K562 (cell line): ENCODE measurements at regions not wholly inside any gene's neighbourhood (a gene's known extent, or its start where the extent isn't known, plus 50 kb on each side); places are given as distances from the start of the nearest gene placed in this dataset.

Experiments
- ATAC-seq: fragments of 200-7000 bp; cut with Tn5 transposase; 3 replicates; pipeline ENCODE4 v1.9.1; 2020; ENCODE audit warnings: moderate library complexity
- BruUV-seq: library from RNA; stranded (reverse); fragments of 400-500 nt; replicated peaks from 2 replicates; lab custom pipeline; 2021; lab: Mats Ljungman, UMichigan
- CTCF ChIA-PET: fragments of 300-600 bp; formaldehyde crosslinking; extraction: SDS; loops from one replicate; lab custom pipeline; 2021; ENCODE audit warnings: low intra/inter-chr PET ratio; lab: Yijun Ruan, JAX
- POLR2A ChIA-PET: fragments of 300-600, 350-650 bp; sonication (Branson Sonifier 250); formaldehyde crosslinking; extraction: SDS; loops from one replicate; lab custom pipeline; 2021; ENCODE audit warnings: antibody characterized with exemption, inconsistent platforms; lab: Yijun Ruan, JAX
- DNase-seq, 4 experiments: peaks; one replicate each; pipeline versions ENCODE4 v3.0.0 to v3.0.0-alpha.2; 2011 to 2018; ENCODE audit warnings: low spot score in 3 of 4, mixed read lengths in 3 of 4; ENCODE audit errors: extremely low read depth in 1 of 4
- FAIRE-seq: peaks from 2 replicates; lab custom pipeline; 2011; peaks lifted over from hg19 to GRCh38; lab: Jason Lieb, UNC
- H2AFZ ChIP-seq: 2 replicates; pipeline ENCODE4 v1.6.0; 2011; ENCODE audit warnings: low read depth, low read length, control low read depth, inconsistent platforms
- H3K27ac ChIP-seq: fragments of 200-600 bp; 3 replicates; pipeline ENCODE4 v1.8.0; 2011; ENCODE audit warnings: low read depth, mild to moderate bottlenecking, control low read depth, inconsistent platforms, low read length, moderate library complexity, mixed read lengths; ENCODE audit errors: extremely low read depth
- H3K27me3 ChIP-seq, 2 experiments: fragments of 300-600 bp in 1 of 2; 2 replicates in 1 of 2; 3 replicates in 1 of 2; pipeline versions ENCODE4 v1.6.0 to v1.8.0; 2011; ENCODE audit warnings: inconsistent platforms in 2 of 2, low read length in 2 of 2, mild to moderate bottlenecking in 1 of 2, mixed read lengths in 1 of 2, moderate library complexity in 1 of 2; ENCODE audit not compliant: control insufficient read depth in 2 of 2, insufficient read depth in 2 of 2
- H3K36me3 ChIP-seq: fragments of 300-600 bp; 3 replicates; pipeline ENCODE4 v1.8.0; 2011; ENCODE audit warnings: mild to moderate bottlenecking, low read length, inconsistent platforms; ENCODE audit not compliant: control insufficient read depth, insufficient read depth
- H3K4me1 ChIP-seq, 2 experiments: fragments of 200-600 bp in 1 of 2; replicated peaks in 1 of 2; 2 replicates in 1 of 2; 3 replicates in 1 of 2; pipeline versions ENCODE4 v1.5.1 to v1.8.0; 2011; ENCODE audit warnings: inconsistent platforms in 2 of 2, low read length in 2 of 2, mild to moderate bottlenecking in 1 of 2, mixed read lengths in 1 of 2, moderate library complexity in 1 of 2; ENCODE audit not compliant: control insufficient read depth in 2 of 2, insufficient read depth in 2 of 2
- H3K4me2 ChIP-seq: 2 replicates; pipeline ENCODE4 v1.6.1; 2011; ENCODE audit warnings: low read length, control low read depth, inconsistent platforms, mixed read lengths; ENCODE audit not compliant: insufficient read depth
- H3K4me3 ChIP-seq: fragments of 200-600 bp; sonication (generic), shearing (Covaris generic); 2 replicates; pipeline ENCODE4 v1.5.1; 2016; ENCODE audit warnings: control low read depth, inconsistent platforms
- H3K79me2 ChIP-seq: fragments of 200-600 bp; 3 replicates; pipeline ENCODE4 v1.8.0; 2011; ENCODE audit warnings: low read length, inconsistent platforms; ENCODE audit not compliant: control insufficient read depth, insufficient read depth
- H3K9ac ChIP-seq, 2 experiments: 2 replicates each; pipeline versions ENCODE4 v1.6.0 to v1.6.1; 2011; ENCODE audit warnings: low read depth in 2 of 2, low read length in 2 of 2, control low read depth in 1 of 2, inconsistent platforms in 1 of 2, mild to moderate bottlenecking in 1 of 2, mixed read lengths in 1 of 2; ENCODE audit not compliant: insufficient read depth in 1 of 2
- H3K9me1 ChIP-seq: one replicate; pipeline ENCODE4 v1.6.0; 2011; ENCODE audit warnings: inconsistent platforms, mild to moderate bottlenecking, low read length, moderate library complexity; ENCODE audit not compliant: control insufficient read depth, insufficient read depth
- H3K9me3 ChIP-seq: replicated peaks from 2 replicates; pipeline ENCODE4 v1.5.1; 2011; ENCODE audit warnings: low read depth, low read length, inconsistent platforms; ENCODE audit not compliant: control insufficient read depth, insufficient read depth
- H4K20me1 ChIP-seq: replicated peaks from 2 replicates; pipeline ENCODE4 v1.6.1; 2011; ENCODE audit warnings: low read length, inconsistent platforms, mixed read lengths; ENCODE audit not compliant: control insufficient read depth, insufficient read depth
- HNRNPL ChIP-seq: fragments of 200-400 bp; formaldehyde crosslinking; IDR thresholded peaks from 2 replicates; pipeline ENCODE4 v1.6.1; 2017; ENCODE audit warnings: low read depth, mild to moderate bottlenecking, low read length
- KDM1A ChIP-seq, 2 experiments: fragments of 450-650 bp; IDR thresholded peaks; 2 replicates each; pipeline ENCODE4 v1.6.1; 2016; ENCODE audit warnings: mild to moderate bottlenecking in 2 of 2
- NR2C2 ChIP-seq, 2 experiments: fragments of 200-800 bp in 1 of 2; sonication (Bioruptor generic) in 1 of 2; sonication (generic) in 1 of 2; formaldehyde crosslinking in 1 of 2; IDR thresholded peaks; 2 replicates each; pipeline versions ENCODE4 v1.6.1 to v1.8.0; 2016 to 2022; ENCODE audit warnings: mild to moderate bottlenecking in 1 of 2, missing compliant biosample characterization in 1 of 2, missing genetic modification characterization in 1 of 2, missing genetic modification reagents in 1 of 2
- SMARCA5 ChIP-seq: fragments of 450-650 bp; IDR thresholded peaks from 2 replicates; pipeline ENCODE4 v1.6.1; 2016
- STAT5B ChIP-seq: fragments of 250-450 bp; sonication (Bioruptor Pico); IDR thresholded peaks from 2 replicates; pipeline ENCODE4 v1.8.0; 2021; ENCODE audit warnings: mild to moderate bottlenecking, inconsistent platforms
- STAT6 ChIP-seq: sonication (generic); formaldehyde crosslinking; IDR thresholded peaks from 2 replicates; pipeline ENCODE4 v1.8.1; 2023; ENCODE audit warnings: mild to moderate bottlenecking, missing genetic modification reagents
- TCF7L2 ChIP-seq: fragments of 150-350 bp; IDR thresholded peaks from 2 replicates; pipeline ENCODE4 v1.6.1; 2016; ENCODE audit warnings: low read depth, mild to moderate bottlenecking, low read length, moderate library complexity
- ZBTB8A ChIP-seq: fragments of 450-650 bp; IDR thresholded peaks from 2 replicates; pipeline ENCODE4 v1.6.1; 2018; ENCODE audit warnings: mild to moderate bottlenecking, moderate library complexity; ENCODE audit not compliant: partially characterized antibody
- ZFP30 ChIP-seq: fragments of 250-450 bp; sonication (Bioruptor Pico); IDR thresholded peaks from 2 replicates; pipeline ENCODE4 v1.8.0; 2022; ENCODE audit warnings: moderate library complexity, mild to moderate bottlenecking, inconsistent platforms, borderline replicate concordance
- ZNF197 ChIP-seq: fragments of 200-800 bp; sonication (Bioruptor generic); IDR thresholded peaks from 2 replicates; pipeline ENCODE4 v1.6.1; 2016; ENCODE audit warnings: low read depth, missing genetic modification characterization, missing compliant biosample characterization
- WGBS: fragments of 100-300 bp; shearing (Covaris generic); methylation state at CpG from one replicate; pipeline ENCODE4 v1.1.6; 2016; ENCODE audit warnings: low coverage, mixed read lengths; ENCODE audit not compliant: insufficient coverage; ENCODE audit errors: missing lambda C conversion rate; 5-methylcytosine and 5-hydroxymethylcytosine counted together
- in situ Hi-C: fragments of 300-500 bp; cut with MboI; formaldehyde crosslinking; loops from 4 replicates; pipeline ENCODE4 v1.15.0; 2018; ENCODE audit warnings: inconsistent platforms, mixed read lengths
- intact Hi-C: fragments of 100-400 bp; cut with micrococcal nuclease; formaldehyde crosslinking; loops from 2 replicates; pipeline ENCODE4 v1.14.2; 2022
- TF ChIP-seq, protein P1 (sequence below), 2 experiments: fragments of 450-650 bp; conservative IDR thresholded peaks; 2 replicates each; pipeline ENCODE4 v1.6.1; 2017; ENCODE audit warnings: mild to moderate bottlenecking in 2 of 2, moderate library complexity in 2 of 2
- TF ChIP-seq, protein P2 (sequence below): fragments of 450-650 bp; IDR thresholded peaks from 2 replicates; pipeline ENCODE4 v1.6.1; 2016; ENCODE audit warnings: borderline replicate concordance

DNA sequence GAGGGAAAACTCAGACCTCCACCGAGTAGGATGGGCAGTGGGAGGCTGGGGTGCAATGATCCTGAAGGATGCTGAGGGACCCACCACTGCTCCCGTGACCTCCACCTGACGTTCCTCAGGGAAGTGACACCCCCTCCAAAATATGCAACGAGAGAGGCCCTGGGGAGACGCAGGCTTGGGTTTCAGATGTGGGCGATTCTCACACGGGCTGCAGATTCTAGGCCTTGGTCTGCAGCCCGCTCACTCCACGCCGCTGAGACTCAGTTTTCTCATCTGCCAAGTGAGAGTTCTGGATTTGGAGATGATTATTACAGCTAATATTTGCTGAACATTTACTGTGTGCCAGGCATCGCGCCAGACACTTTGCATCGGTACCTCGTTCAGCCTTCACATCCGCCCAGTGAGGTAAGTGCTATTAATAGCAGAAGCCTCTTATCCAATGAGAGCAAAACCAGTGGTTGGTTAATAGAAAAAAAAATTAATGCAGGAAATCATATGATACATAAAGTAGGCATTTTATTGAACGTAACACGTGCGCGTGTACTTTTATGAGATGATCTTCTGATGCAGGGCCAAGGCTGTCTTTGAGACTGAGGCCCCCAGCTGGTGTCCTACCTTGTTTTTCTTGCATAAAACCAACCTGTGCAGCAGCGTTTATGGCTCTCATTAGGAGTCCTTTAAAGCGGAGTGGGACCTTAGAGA, 102.0 kb upstream of the RUNX3 start (continued):
- no peak for TF ChIP-seq STAT5B (CRISPR knock-in tag)

DNA sequence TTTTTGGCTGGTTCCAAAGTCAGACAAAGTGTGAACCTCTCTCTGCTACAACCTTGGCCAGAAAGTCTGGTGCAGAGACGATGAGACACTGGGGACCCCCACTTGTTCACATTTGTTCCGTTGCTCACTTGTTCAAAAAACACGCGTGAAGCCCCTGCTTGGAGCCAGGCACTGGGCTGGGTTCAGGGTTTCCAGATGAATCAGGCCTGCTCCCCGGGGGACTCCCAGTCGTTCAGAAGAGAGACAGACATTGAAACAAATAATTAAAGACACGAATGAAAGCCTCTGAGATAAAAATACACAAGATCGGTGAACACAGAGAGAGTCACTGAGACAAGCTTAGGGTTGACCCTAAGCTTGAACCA, 101.5 kb upstream of the RUNX3 start:
- Histone ChIP-seq H3K27me3 (peaks cover 31 to 80% of the 10 kb centered on the region in 2 experiments), H2AFZ (no peak overlapping the region), H3K4me1 (peaks cover 0 to 9% of the 10 kb centered on the region in 2 experiments; a peak in 2 of 5 replicates), H3K9me3 (no peaks in the 10 kb centered on the region), H3K4me3 (no peak overlapping the region), H3K36me3 (no peaks in the 10 kb centered on the region), H3K79me2 (no peaks in the 10 kb centered on the region), H3K9me1 (no peaks in the 10 kb centered on the region), H4K20me1 (no peaks in the 10 kb centered on the region), H3K27ac (no peak overlapping the region), H3K4me2 (no peak overlapping the region), H3K9ac (no peak overlapping the region)
- ChIA-PET POLR2A (interaction anchor here (1.8 kb wide), 1 partner anchor 8 kb away, joined by 5 read pairs; no protein-coding TSS in a partner anchor), CTCF (no interaction called here)
- no peak for DNase-seq
- no peak for ATAC-seq
- no peak for FAIRE-seq
- in situ Hi-C loops (no loop called here), intact Hi-C loops (no loop called here)
- TF ChIP-seq STAT6 (CRISPR knock-in tag) = no peak
- TF ChIP-seq, protein P1, sequence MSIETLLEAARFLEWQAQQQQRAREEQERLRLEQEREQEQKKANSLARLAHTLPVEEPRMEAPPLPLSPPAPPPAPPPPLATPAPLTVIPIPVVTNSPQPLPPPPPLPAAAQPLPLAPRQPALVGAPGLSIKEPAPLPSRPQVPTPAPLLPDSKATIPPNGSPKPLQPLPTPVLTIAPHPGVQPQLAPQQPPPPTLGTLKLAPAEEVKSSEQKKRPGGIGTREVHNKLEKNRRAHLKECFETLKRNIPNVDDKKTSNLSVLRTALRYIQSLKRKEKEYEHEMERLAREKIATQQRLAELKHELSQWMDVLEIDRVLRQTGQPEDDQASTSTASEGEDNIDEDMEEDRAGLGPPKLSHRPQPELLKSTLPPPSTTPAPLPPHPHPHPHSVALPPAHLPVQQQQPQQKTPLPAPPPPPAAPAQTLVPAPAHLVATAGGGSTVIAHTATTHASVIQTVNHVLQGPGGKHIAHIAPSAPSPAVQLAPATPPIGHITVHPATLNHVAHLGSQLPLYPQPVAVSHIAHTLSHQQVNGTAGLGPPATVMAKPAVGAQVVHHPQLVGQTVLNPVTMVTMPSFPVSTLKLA (conservative IDR thresholded peaks at IDR 0.05) = no peak
- TF ChIP-seq NR2C2 (CRISPR knock-in tag; IDR thresholded peaks at IDR 0.05) = no peak
- no peak for TF ChIP-seq NR2C2 (tag; IDR thresholded peaks at IDR 0.05)
- TF ChIP-seq, protein P2, sequence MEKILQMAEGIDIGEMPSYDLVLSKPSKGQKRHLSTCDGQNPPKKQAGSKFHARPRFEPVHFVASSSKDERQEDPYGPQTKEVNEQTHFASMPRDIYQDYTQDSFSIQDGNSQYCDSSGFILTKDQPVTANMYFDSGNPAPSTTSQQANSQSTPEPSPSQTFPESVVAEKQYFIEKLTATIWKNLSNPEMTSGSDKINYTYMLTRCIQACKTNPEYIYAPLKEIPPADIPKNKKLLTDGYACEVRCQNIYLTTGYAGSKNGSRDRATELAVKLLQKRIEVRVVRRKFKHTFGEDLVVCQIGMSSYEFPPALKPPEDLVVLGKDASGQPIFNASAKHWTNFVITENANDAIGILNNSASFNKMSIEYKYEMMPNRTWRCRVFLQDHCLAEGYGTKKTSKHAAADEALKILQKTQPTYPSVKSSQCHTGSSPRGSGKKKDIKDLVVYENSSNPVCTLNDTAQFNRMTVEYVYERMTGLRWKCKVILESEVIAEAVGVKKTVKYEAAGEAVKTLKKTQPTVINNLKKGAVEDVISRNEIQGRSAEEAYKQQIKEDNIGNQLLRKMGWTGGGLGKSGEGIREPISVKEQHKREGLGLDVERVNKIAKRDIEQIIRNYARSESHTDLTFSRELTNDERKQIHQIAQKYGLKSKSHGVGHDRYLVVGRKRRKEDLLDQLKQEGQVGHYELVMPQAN = no peak
- TF ChIP-seq ZBTB8A = no peak
- no peak for TF ChIP-seq ZFP30
- no peak for TF ChIP-seq ZNF197 (CRISPR knock-in tag)
- TF ChIP-seq SMARCA5 = no peak
- no peak for TF ChIP-seq KDM1A (IDR thresholded peaks at IDR 0.05)
- no peak for TF ChIP-seq TCF7L2
- TF ChIP-seq HNRNPL = no peak
- no TSS peak for BruUV-seq
- 5% methylated on average over 8 of the region's 8 CpGs for WGBS
